Parathyroid adenoma (tissue), 2 donors: ENCODE measurements at regions not wholly inside any gene's neighbourhood (a gene's known extent, or its start where the extent isn't known, plus 50 kb on each side); places are given as distances from the start of the nearest gene placed in this dataset.

Experiments used
- H2AFZ ChIP-seq: fragments of 300-600 bp; sonication (generic); one replicate; pipeline ENCODE4 v1.7.0; 2017; ENCODE audit warnings: antibody characterized with exemption, mild to moderate bottlenecking
- H3K27ac ChIP-seq: fragments of 300-600 bp; sonication (generic); one replicate; pipeline ENCODE4 v1.7.0; 2017
- H3K27me3 ChIP-seq: fragments of 300-600 bp; sonication (generic); one replicate; pipeline ENCODE4 v1.7.0; 2017; ENCODE audit warnings: low read length; ENCODE audit not compliant: control insufficient read depth, insufficient read depth
- H3K36me3 ChIP-seq: fragments of 300-600 bp; sonication (generic); one replicate; pipeline ENCODE4 v1.7.0; 2017; ENCODE audit warnings: low read length; ENCODE audit not compliant: control insufficient read depth, insufficient read depth
- H3K4me1 ChIP-seq: fragments of 300-600 bp; sonication (generic); one replicate; pipeline ENCODE4 v1.7.0; 2017; ENCODE audit warnings: control low read depth
- H3K4me2 ChIP-seq: fragments of 300-600 bp; sonication (generic); one replicate; pipeline ENCODE4 v1.7.0; 2017; ENCODE audit warnings: low read length
- H3K4me3 ChIP-seq: fragments of 300-600 bp; sonication (generic); one replicate; pipeline ENCODE4 v1.7.0; 2017; ENCODE audit warnings: low read depth, low read length
- H3K79me2 ChIP-seq: fragments of 300-600 bp; sonication (generic); one replicate; pipeline ENCODE4 v1.7.0; 2017; ENCODE audit warnings: control low read depth
- H3K9ac ChIP-seq: fragments of 300-600 bp; sonication (generic); one replicate; pipeline ENCODE4 v1.7.0; 2017; ENCODE audit warnings: mild to moderate bottlenecking
- H3K9me3 ChIP-seq: fragments of 300-600 bp; sonication (generic); one replicate; pipeline ENCODE4 v1.7.0; 2017; ENCODE audit warnings: low read length; ENCODE audit not compliant: control insufficient read depth
- TF ChIP-seq, protein P1 (sequence below): fragments of 300-600 bp; sonication (generic); IDR thresholded peaks from one replicate; pipeline ENCODE4 v1.7.0; 2017; ENCODE audit warnings: antibody characterized with exemption, mild to moderate bottlenecking
- donor health status: primary hyperparathyroidism.

DNA sequence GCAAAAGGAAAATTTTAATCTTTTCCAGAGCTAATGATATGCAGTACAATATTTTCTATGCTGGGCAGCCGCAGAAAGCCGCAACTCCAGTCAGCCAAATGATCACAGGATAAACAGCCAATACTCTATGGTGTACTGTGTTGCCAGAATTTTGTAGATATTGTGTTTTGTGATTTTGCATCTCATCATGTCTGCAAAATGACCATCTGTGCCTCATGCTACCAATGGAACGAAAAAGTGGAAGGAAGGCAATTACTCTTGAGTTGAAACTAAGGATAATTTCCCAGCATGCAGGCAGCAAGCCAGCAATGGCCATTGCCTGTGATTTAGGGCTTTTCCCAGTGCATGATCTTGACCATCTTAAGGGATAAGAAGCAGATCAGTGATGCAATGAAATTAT lies 891.9 kb downstream of the PLOD2 start:
- Histone ChIP-seq H3K27me3 (no peaks in the 10 kb centered on the region), H3K4me1 (no peaks in the 10 kb centered on the region), H3K9ac (no peak overlapping the region), H3K27ac (no peak overlapping the region), H3K9me3 (no peaks in the 10 kb centered on the region), H3K4me2 (no peak overlapping the region), H3K36me3 (no peaks in the 10 kb centered on the region), H3K79me2 (no peaks in the 10 kb centered on the region), H3K4me3 (no peak overlapping the region), H2AFZ (no peak overlapping the region)
- TF ChIP-seq, protein P1, sequence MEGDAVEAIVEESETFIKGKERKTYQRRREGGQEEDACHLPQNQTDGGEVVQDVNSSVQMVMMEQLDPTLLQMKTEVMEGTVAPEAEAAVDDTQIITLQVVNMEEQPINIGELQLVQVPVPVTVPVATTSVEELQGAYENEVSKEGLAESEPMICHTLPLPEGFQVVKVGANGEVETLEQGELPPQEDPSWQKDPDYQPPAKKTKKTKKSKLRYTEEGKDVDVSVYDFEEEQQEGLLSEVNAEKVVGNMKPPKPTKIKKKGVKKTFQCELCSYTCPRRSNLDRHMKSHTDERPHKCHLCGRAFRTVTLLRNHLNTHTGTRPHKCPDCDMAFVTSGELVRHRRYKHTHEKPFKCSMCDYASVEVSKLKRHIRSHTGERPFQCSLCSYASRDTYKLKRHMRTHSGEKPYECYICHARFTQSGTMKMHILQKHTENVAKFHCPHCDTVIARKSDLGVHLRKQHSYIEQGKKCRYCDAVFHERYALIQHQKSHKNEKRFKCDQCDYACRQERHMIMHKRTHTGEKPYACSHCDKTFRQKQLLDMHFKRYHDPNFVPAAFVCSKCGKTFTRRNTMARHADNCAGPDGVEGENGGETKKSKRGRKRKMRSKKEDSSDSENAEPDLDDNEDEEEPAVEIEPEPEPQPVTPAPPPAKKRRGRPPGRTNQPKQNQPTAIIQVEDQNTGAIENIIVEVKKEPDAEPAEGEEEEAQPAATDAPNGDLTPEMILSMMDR: no peak

DNA sequence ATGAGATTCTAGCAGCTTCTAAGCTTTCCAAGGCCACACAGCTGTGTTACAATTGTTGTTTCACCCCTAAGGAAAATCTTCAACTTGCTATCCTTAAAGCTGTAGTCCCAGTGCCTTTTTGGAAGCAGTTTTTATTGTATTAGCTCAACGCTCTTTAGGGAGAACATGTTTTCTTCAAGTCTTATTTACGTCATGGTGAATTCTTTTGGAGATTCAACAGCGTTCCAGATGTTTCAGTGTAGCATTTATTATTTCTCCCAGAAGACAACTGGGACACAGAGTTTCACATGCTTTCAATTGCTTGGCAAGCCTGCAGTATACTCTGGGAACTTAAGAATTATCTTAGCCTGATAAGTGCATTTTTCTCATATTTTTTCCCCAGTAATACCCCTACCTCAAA lies 888.3 kb downstream of the PLOD2 start:
- Histone ChIP-seq H3K27me3 (no peaks in the 10 kb centered on the region), H3K9ac (no peak overlapping the region), H2AFZ (no peak overlapping the region), H3K36me3 (no peaks in the 10 kb centered on the region), H3K4me2 (no peak overlapping the region), H3K4me3 (no peak overlapping the region), H3K27ac (no peak overlapping the region), H3K9me3 (no peaks in the 10 kb centered on the region), H3K4me1 (no peaks in the 10 kb centered on the region), H3K79me2 (no peaks in the 10 kb centered on the region)
- TF ChIP-seq, protein P1: no peak

DNA sequence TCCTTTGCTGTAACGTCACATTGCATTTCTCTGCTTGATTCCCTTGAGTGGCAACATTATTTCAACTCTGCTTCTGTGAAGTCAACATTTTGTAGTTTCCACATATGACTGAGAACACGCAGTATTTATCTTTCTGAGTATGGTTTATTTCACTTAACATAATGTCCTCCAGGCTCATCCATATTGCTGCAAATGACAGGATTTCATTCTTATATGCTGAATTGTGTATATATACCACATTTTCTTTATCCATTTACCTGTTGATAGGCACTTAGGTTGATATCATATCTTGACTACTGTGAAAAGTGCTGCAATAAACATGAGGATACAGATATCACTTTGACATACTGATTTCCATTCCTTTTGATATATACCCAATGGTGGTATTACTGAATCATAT lies 878.5 kb downstream of the PLOD2 start:
- H3K27me3 ChIP-seq: no peaks in the 10 kb centered on the region
- TF ChIP-seq, protein P1: no peak
- no peaks in the 10 kb centered on the region for H3K4me1 ChIP-seq

DNA sequence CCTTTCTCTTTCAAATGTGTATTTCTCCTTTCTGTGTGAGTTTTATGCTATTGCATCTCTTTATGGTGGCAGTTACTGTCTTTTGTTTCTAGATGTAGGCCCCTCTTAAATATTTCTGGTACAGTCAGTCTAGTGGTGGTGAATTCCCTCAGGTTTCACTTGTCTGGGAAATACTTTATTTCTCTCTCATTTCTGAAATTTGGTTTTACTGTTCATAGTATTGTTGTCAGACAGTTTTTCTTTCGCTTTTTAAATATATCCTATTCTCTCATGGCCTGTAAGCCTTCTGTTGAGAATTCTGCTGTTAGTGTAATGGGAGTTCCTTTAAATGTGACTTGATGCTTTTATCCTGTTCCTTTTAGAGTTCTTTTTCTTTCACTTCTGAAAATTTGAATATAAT lies 874.0 kb downstream of the PLOD2 start:
- Histone ChIP-seq H3K9me3 (no peaks in the 10 kb centered on the region), H3K4me2 (no peak overlapping the region), H3K79me2 (no peaks in the 10 kb centered on the region), H3K9ac (no peak overlapping the region), H3K27ac (no peak overlapping the region), H2AFZ (no peak overlapping the region), H3K4me3 (no peak overlapping the region), H3K27me3 (no peaks in the 10 kb centered on the region), H3K4me1 (no peaks in the 10 kb centered on the region), H3K36me3 (no peaks in the 10 kb centered on the region)
- TF ChIP-seq, protein P1: no peak

More for the DNA sequence above, 878.5 kb downstream of the PLOD2 start:
- H3K9ac ChIP-seq: no peak overlapping the region
- no peaks in the 10 kb centered on the region for H3K79me2 ChIP-seq
- H3K4me3 ChIP-seq: no peak overlapping the region
- no peaks in the 10 kb centered on the region for H3K9me3 ChIP-seq
- no peaks in the 10 kb centered on the region for H3K36me3 ChIP-seq
- no peak overlapping the region for H3K4me2 ChIP-seq
- H2AFZ ChIP-seq: no peak overlapping the region
- H3K27ac ChIP-seq: no peak overlapping the region

DNA sequence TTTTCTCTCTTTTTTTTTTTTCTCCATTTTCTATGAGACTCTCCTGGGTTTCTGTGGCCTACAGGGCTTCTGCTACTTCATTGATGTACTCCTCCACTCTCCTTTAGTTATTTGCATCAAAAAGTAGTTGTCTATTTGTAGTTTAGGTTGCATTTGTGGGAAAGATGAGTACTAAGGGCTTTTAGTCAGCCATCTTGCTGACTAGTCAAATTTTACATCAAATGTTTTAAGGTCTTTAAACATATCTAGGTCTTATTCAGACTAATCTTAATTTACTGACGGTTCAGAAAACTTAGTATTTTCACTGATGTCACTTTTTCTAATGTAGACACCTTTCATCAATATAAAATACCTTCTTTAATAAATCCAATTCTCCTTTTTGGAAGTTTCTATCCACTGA lies 871.0 kb downstream of the PLOD2 start:
- H3K4me1 ChIP-seq: no peaks in the 10 kb centered on the region
- TF ChIP-seq, protein P1: no peak

More for the DNA sequence above, 871.0 kb downstream of the PLOD2 start:
- H3K4me2 ChIP-seq: no peak overlapping the region
- no peaks in the 10 kb centered on the region for H3K36me3 ChIP-seq
- no peak overlapping the region for H2AFZ ChIP-seq
- no peak overlapping the region for H3K9ac ChIP-seq
- H3K27me3 ChIP-seq: no peaks in the 10 kb centered on the region
- H3K79me2 ChIP-seq: no peaks in the 10 kb centered on the region
- no peak overlapping the region for H3K27ac ChIP-seq
- no peak overlapping the region for H3K4me3 ChIP-seq
- no peaks in the 10 kb centered on the region for H3K9me3 ChIP-seq
